HEK293 (cell line): ENCODE measurements at regions not wholly inside any gene's neighbourhood (a gene's known extent, or its start where the extent isn't known, plus 50 kb on each side); places are given as distances from the start of the nearest gene placed in this dataset.

ENCODE experiments used
- CTCF ChIA-PET: fragments of 350-600 bp; formaldehyde crosslinking; extraction: SDS; loops from one replicate; lab custom pipeline; 2021; ENCODE audit warnings: antibody characterized with exemption; lab: Yijun Ruan, JAX
- POLR2A ChIA-PET: fragments of 300-600 bp; formaldehyde crosslinking; extraction: SDS; loops from one replicate; lab custom pipeline; 2020; ENCODE audit warnings: antibody characterized with exemption, inconsistent platforms; lab: Yijun Ruan, JAX
- H3K27ac ChIP-seq: fragments of 200-500 bp; sonication (Bioruptor generic); 2 replicates; pipeline ENCODE4 v1.5.1; 2014; ENCODE audit warnings: low read depth, low read length, control low read depth, inconsistent platforms; ENCODE audit errors: extremely low read depth
- H3K36me3 ChIP-seq, 2 experiments: fragments of 200-500 bp in 1 of 2; sonication (Bioruptor generic) in 1 of 2; 1 replicate in 1 of 2; 2 replicates in 1 of 2; pipeline ENCODE4 v1.5.1; 2014 to 2017; ENCODE audit warnings: inconsistent platforms in 2 of 2, low read length in 2 of 2; ENCODE audit not compliant: control insufficient read depth in 2 of 2, insufficient read depth in 1 of 2
- H3K4me1 ChIP-seq: fragments of 200-500 bp; sonication (Bioruptor generic); 2 replicates; pipeline ENCODE4 v1.5.1; 2014; ENCODE audit warnings: mild to moderate bottlenecking, low read length, inconsistent platforms; ENCODE audit not compliant: control insufficient read depth, insufficient read depth
- H3K4me3 ChIP-seq: 2 replicates; pipeline ENCODE4 v1.5.1; 2011; ENCODE audit warnings: low read depth, mild to moderate bottlenecking, control low read depth, low read length, moderate library complexity
- H3K9me3 ChIP-seq: fragments of 200-500 bp; sonication (Bioruptor generic); 2 replicates; pipeline ENCODE4 v1.5.1; 2014; ENCODE audit warnings: low read depth, low read length, inconsistent platforms; ENCODE audit not compliant: control insufficient read depth, insufficient read depth
- AEBP2 ChIP-seq: fragments of 450-650 bp; formaldehyde crosslinking; IDR thresholded peaks from 2 replicates; pipeline ENCODE4 v1.5.1; 2016; ENCODE audit warnings: missing biosample characterization, missing genetic modification characterization, borderline replicate concordance
- BCL6B ChIP-seq: fragments of 450-650 bp; formaldehyde crosslinking; IDR thresholded peaks from 2 replicates; pipeline ENCODE4 v1.5.1; 2017; ENCODE audit warnings: missing biosample characterization, missing genetic modification characterization
- GLIS1 ChIP-seq: fragments of 450-650 bp; formaldehyde crosslinking; IDR thresholded peaks from 2 replicates; pipeline ENCODE4 v1.5.1; 2016; ENCODE audit warnings: missing biosample characterization, missing genetic modification characterization
- KLF8 ChIP-seq: fragments of 450-650 bp; formaldehyde crosslinking; IDR thresholded peaks from 2 replicates; pipeline ENCODE4 v1.5.1; 2016; ENCODE audit warnings: missing biosample characterization, missing genetic modification characterization
- MYNN ChIP-seq: fragments of 450-650 bp; formaldehyde crosslinking; IDR thresholded peaks from 2 replicates; pipeline ENCODE4 v1.5.1; 2016; ENCODE audit warnings: missing biosample characterization, missing genetic modification characterization, borderline replicate concordance
- OSR2 ChIP-seq: fragments of 450-650 bp; formaldehyde crosslinking; IDR thresholded peaks from 2 replicates; pipeline ENCODE4 v1.5.1; 2016; ENCODE audit warnings: missing biosample characterization, missing genetic modification characterization
- PATZ1 ChIP-seq: fragments of 450-650 bp; formaldehyde crosslinking; IDR thresholded peaks from 2 replicates; pipeline ENCODE4 v1.5.1; 2016; ENCODE audit warnings: missing biosample characterization, missing genetic modification characterization
- ZBTB11 ChIP-seq: fragments of 450-650 bp; formaldehyde crosslinking; conservative IDR thresholded peaks from 2 replicates; pipeline ENCODE4 v1.5.1; 2016; ENCODE audit warnings: low read depth, missing biosample characterization, missing genetic modification characterization
- ZNF133 ChIP-seq: fragments of 450-650 bp; formaldehyde crosslinking; IDR thresholded peaks from 2 replicates; pipeline ENCODE4 v1.5.1; 2016; ENCODE audit warnings: missing biosample characterization, missing genetic modification characterization
- ZNF302 ChIP-seq: fragments of 450-650 bp; formaldehyde crosslinking; IDR thresholded peaks from 2 replicates; pipeline ENCODE4 v1.5.1; 2016; ENCODE audit warnings: missing biosample characterization, missing genetic modification characterization, low read depth
- ZNF433 ChIP-seq: fragments of 450-650 bp; formaldehyde crosslinking; IDR thresholded peaks from 2 replicates; pipeline ENCODE4 v1.5.1; 2016; ENCODE audit warnings: missing biosample characterization, missing genetic modification characterization, low read depth
- ZNF530 ChIP-seq: fragments of 450-650 bp; formaldehyde crosslinking; IDR thresholded peaks from 2 replicates; pipeline ENCODE4 v1.5.1; 2016; ENCODE audit warnings: low read depth, missing biosample characterization, missing genetic modification characterization
- ZNF544 ChIP-seq: fragments of 450-650 bp; formaldehyde crosslinking; IDR thresholded peaks from 2 replicates; pipeline ENCODE4 v1.5.0; 2017; ENCODE audit warnings: missing biosample characterization, missing genetic modification characterization
- ZNF561 ChIP-seq: fragments of 450-650 bp; IDR thresholded peaks from 2 replicates; pipeline ENCODE4 v1.5.1; 2018; ENCODE audit warnings: missing biosample characterization, missing genetic modification characterization, borderline replicate concordance
- ZNF585B ChIP-seq: fragments of 450-650 bp; formaldehyde crosslinking; IDR thresholded peaks from 2 replicates; pipeline ENCODE4 v1.5.1; 2016; ENCODE audit warnings: missing biosample characterization, missing genetic modification characterization
- ZNF623 ChIP-seq: fragments of 450-650 bp; formaldehyde crosslinking; IDR thresholded peaks from 2 replicates; pipeline ENCODE4 v1.5.1; 2016; ENCODE audit warnings: missing biosample characterization, missing genetic modification characterization
- ZNF626 ChIP-seq: fragments of 450-650 bp; sonication (Bioruptor Pico); formaldehyde crosslinking; IDR thresholded peaks from 2 replicates; pipeline ENCODE4 v1.5.1; 2018; ENCODE audit warnings: missing biosample characterization, missing genetic modification characterization, inconsistent platforms
- ZNF777 ChIP-seq: fragments of 450-650 bp; formaldehyde crosslinking; IDR thresholded peaks from 2 replicates; pipeline ENCODE4 v1.5.1; 2017; ENCODE audit warnings: missing biosample characterization, missing genetic modification characterization, borderline replicate concordance
- ZNF792 ChIP-seq: fragments of 450-650 bp; formaldehyde crosslinking; IDR thresholded peaks from 2 replicates; pipeline ENCODE4 v1.5.1; 2016; ENCODE audit warnings: missing biosample characterization, missing genetic modification characterization
- ZSCAN16 ChIP-seq: fragments of 450-650 bp; formaldehyde crosslinking; IDR thresholded peaks from 2 replicates; pipeline ENCODE4 v1.5.1; 2016; ENCODE audit warnings: missing biosample characterization, missing genetic modification characterization
- TF ChIP-seq, protein P1 (sequence below): fragments of 450-650 bp; IDR thresholded peaks from 2 replicates; pipeline ENCODE4 v1.5.1; 2018; ENCODE audit warnings: missing biosample characterization, missing genetic modification characterization

GRCh38 chr16:48025359-48025758, 130.4 kb downstream of the ABCC12 start:
- Histone ChIP-seq H3K4me1 (no peaks in the 10 kb centered on the region), H3K9me3 (no peaks in the 10 kb centered on the region), H3K27ac (no peak overlapping the region), H3K36me3 (no peaks in the 10 kb centered on the region), H3K4me3 (no peak overlapping the region)
- no peak for TF ChIP-seq AEBP2 (tag by site-specific recombination)
- TF ChIP-seq ZNF530 (tag by site-specific recombination): no peak
- TF ChIP-seq ZNF626 (tag by site-specific recombination): no peak
- TF ChIP-seq BCL6B (tag by site-specific recombination): no peak
- TF ChIP-seq ZNF623: no peak
- TF ChIP-seq KLF8 (tag by site-specific recombination): no peak
- TF ChIP-seq OSR2 (tag by site-specific recombination): no peak
- no peak for TF ChIP-seq MYNN (tag by site-specific recombination)
- TF ChIP-seq GLIS1: no peak
- TF ChIP-seq ZBTB11 (tag by site-specific recombination): no peak
- TF ChIP-seq ZNF585B (tag by site-specific recombination): no peak
- no peak for TF ChIP-seq PATZ1
- no peak for TF ChIP-seq ZNF544 (tag by site-specific recombination)
- no peak for TF ChIP-seq ZNF777
- TF ChIP-seq ZNF133 (tag by site-specific recombination): no peak
- no peak for TF ChIP-seq ZNF792 (tag by site-specific recombination)
- no peak for TF ChIP-seq ZNF302
- no peak for TF ChIP-seq ZNF433
- ChIA-PET CTCF (no interaction called here), POLR2A (no interaction called here)

DNA sequence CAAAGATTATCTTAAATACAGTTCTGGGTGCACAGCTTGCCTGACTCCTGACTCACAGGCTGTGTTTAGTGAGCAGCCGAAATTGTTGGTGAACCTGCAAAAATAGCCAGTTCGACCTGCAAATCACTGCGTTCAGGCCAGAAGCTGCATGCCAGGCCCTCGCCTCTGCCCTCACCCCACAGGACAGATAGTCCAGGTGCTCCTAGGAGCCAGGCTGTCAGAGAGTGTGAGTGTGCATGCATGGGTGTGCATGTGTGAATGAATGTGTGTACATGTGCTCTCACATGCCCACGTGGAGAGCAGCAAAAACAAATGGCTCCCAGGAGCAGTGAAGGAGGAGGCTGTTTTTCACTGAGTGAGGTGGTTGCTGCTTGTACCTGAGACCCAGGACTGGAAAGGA, 131.8 kb downstream of the ABCC12 start:
- Histone ChIP-seq H3K27ac (no peak overlapping the region), H3K9me3 (no peaks in the 10 kb centered on the region), H3K4me3 (no peak overlapping the region), H3K36me3 (no peaks in the 10 kb centered on the region), H3K4me1 (no peaks in the 10 kb centered on the region)
- ChIA-PET CTCF (no interaction called here), POLR2A (no interaction called here)
- no peak for TF ChIP-seq ZNF544 (tag by site-specific recombination)
- TF ChIP-seq, protein P1, sequence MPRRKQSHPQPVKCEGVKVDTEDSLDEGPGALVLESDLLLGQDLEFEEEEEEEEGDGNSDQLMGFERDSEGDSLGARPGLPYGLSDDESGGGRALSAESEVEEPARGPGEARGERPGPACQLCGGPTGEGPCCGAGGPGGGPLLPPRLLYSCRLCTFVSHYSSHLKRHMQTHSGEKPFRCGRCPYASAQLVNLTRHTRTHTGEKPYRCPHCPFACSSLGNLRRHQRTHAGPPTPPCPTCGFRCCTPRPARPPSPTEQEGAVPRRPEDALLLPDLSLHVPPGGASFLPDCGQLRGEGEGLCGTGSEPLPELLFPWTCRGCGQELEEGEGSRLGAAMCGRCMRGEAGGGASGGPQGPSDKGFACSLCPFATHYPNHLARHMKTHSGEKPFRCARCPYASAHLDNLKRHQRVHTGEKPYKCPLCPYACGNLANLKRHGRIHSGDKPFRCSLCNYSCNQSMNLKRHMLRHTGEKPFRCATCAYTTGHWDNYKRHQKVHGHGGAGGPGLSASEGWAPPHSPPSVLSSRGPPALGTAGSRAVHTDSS (tag by site-specific recombination): no peak
- TF ChIP-seq BCL6B (tag by site-specific recombination): no peak
- no peak for TF ChIP-seq ZBTB11 (tag by site-specific recombination)
- TF ChIP-seq ZNF561 (tag by site-specific recombination): no peak
- no peak for TF ChIP-seq ZSCAN16 (tag by site-specific recombination)
